KOPT-K1 (cell line): ENCODE measurements at regions not wholly inside any gene's neighbourhood (a gene's known extent, or its start where the extent isn't known, plus 50 kb on each side); places are given as distances from the start of the nearest gene placed in this dataset.

Experiments
- H3K27ac ChIP-seq: fragments of 200-600 bp; sonication (generic); 2 replicates; pipeline ENCODE4 v1.5.1; 2016; ENCODE audit warnings: antibody characterized with exemption, mild to moderate bottlenecking, low read depth, low read length; ENCODE audit not compliant: poor library complexity, severe bottlenecking
- H3K36me3 ChIP-seq: fragments of 200-600 bp; sonication (generic); 2 replicates; pipeline ENCODE4 v1.5.1; 2017; ENCODE audit warnings: antibody characterized with exemption, mild to moderate bottlenecking, low read length, moderate library complexity; ENCODE audit not compliant: insufficient read depth
- H3K9me3 ChIP-seq: fragments of 200-600 bp; sonication (generic); 2 replicates; pipeline ENCODE4 v1.5.1; 2017; ENCODE audit warnings: antibody characterized with exemption, low read length, mild to moderate bottlenecking; ENCODE audit not compliant: insufficient read depth, poor library complexity, severe bottlenecking

- no peaks in the 10 kb centered on the region for H3K9me3 ChIP-seq
- no peak overlapping the region for H3K27ac ChIP-seq
- no peaks in the 10 kb centered on the region for H3K36me3 ChIP-seq
Measured at GRCh38 chr9:8085986-8086385, 286.4 kb upstream of the DMAC1 start.

GRCh38 chr9:8078641-8079140 lies 279.1 kb upstream of the DMAC1 start:
- H3K27ac ChIP-seq: no peak overlapping the region
- H3K36me3 ChIP-seq: no peaks in the 10 kb centered on the region
- H3K9me3 ChIP-seq: no peaks in the 10 kb centered on the region

- H3K9me3 ChIP-seq: no peaks in the 10 kb centered on the region
- no peak overlapping the region for H3K27ac ChIP-seq
- H3K36me3 ChIP-seq: no peaks in the 10 kb centered on the region
Measured at GRCh38 chr9:8074713-8075286, 275.2 kb upstream of the DMAC1 start.

GRCh38 chr9:8071445-8071798 lies 271.8 kb upstream of the DMAC1 start:
- no peaks in the 10 kb centered on the region for H3K9me3 ChIP-seq
- H3K27ac ChIP-seq: no peak overlapping the region
- H3K36me3 ChIP-seq: no peaks in the 10 kb centered on the region

GRCh38 chr9:8070779-8071444 lies 271.3 kb upstream of the DMAC1 start:
- H3K9me3 ChIP-seq: no peaks in the 10 kb centered on the region
- no peak overlapping the region for H3K27ac ChIP-seq
- no peaks in the 10 kb centered on the region for H3K36me3 ChIP-seq

- Histone ChIP-seq H3K27ac (no peak overlapping the region), H3K9me3 (no peaks in the 10 kb centered on the region), H3K36me3 (no peaks in the 10 kb centered on the region)
Measured at GRCh38 chr9:8062459-8062858, 262.9 kb upstream of the DMAC1 start.

- no peak overlapping the region for H3K27ac ChIP-seq
- H3K36me3 ChIP-seq: no peaks in the 10 kb centered on the region
- H3K9me3 ChIP-seq: peaks cover 14% of the 10 kb centered on the region
Measured at GRCh38 chr9:8053501-8053900, 253.9 kb upstream of the DMAC1 start.

GRCh38 chr9:8052991-8053390 lies 253.4 kb upstream of the DMAC1 start:
- Histone ChIP-seq H3K36me3 (no peaks in the 10 kb centered on the region), H3K9me3 (peaks cover 14% of the 10 kb centered on the region), H3K27ac (no peak overlapping the region)

- Histone ChIP-seq H3K27ac (no peak overlapping the region), H3K36me3 (no peaks in the 10 kb centered on the region), H3K9me3 (peaks cover 46% of the 10 kb centered on the region)
Measured at GRCh38 chr9:8037745-8038144, 238.2 kb upstream of the DMAC1 start.

GRCh38 chr9:8036914-8037524 lies 237.4 kb upstream of the DMAC1 start:
- Histone ChIP-seq H3K9me3 (peaks cover 42% of the 10 kb centered on the region), H3K27ac (no peak overlapping the region), H3K36me3 (no peaks in the 10 kb centered on the region)

- Histone ChIP-seq H3K27ac (no peak overlapping the region), H3K9me3 (peaks cover 28% of the 10 kb centered on the region), H3K36me3 (no peaks in the 10 kb centered on the region)
Measured at GRCh38 chr9:8033794-8034193, 234.2 kb upstream of the DMAC1 start.

- H3K9me3 ChIP-seq: no peaks in the 10 kb centered on the region
- no peaks in the 10 kb centered on the region for H3K36me3 ChIP-seq
- no peak overlapping the region for H3K27ac ChIP-seq
Measured at GRCh38 chr9:8030095-8030494, 230.5 kb upstream of the DMAC1 start.

- Histone ChIP-seq H3K27ac (no peak overlapping the region), H3K9me3 (peaks cover 8% of the 10 kb centered on the region), H3K36me3 (no peaks in the 10 kb centered on the region)
Measured at GRCh38 chr9:8027351-8027750, 227.8 kb upstream of the DMAC1 start.

- H3K9me3 ChIP-seq: peaks cover 8% of the 10 kb centered on the region
- H3K27ac ChIP-seq: no peak overlapping the region
- no peaks in the 10 kb centered on the region for H3K36me3 ChIP-seq
Measured at GRCh38 chr9:8025551-8025950, 226.0 kb upstream of the DMAC1 start.

- peaks cover 8% of the 10 kb centered on the region for H3K9me3 ChIP-seq
- no peaks in the 10 kb centered on the region for H3K36me3 ChIP-seq
- H3K27ac ChIP-seq: no peak overlapping the region
Measured at GRCh38 chr9:8020186-8020585, 220.6 kb upstream of the DMAC1 start.

GRCh38 chr9:8019636-8020035 lies 220.1 kb upstream of the DMAC1 start:
- no peak overlapping the region for H3K27ac ChIP-seq
- no peaks in the 10 kb centered on the region for H3K36me3 ChIP-seq
- peaks cover 8% of the 10 kb centered on the region for H3K9me3 ChIP-seq
